ENCODE measurements at regions not wholly inside any gene's neighbourhood (a gene's known extent, or its start where the extent isn't known, plus 50 kb on each side); places are given as distances from the start of the nearest gene placed in this dataset.
A peak's percentile ranks its signal among the peaks of the same experiment; 100 is the strongest.

DNA sequence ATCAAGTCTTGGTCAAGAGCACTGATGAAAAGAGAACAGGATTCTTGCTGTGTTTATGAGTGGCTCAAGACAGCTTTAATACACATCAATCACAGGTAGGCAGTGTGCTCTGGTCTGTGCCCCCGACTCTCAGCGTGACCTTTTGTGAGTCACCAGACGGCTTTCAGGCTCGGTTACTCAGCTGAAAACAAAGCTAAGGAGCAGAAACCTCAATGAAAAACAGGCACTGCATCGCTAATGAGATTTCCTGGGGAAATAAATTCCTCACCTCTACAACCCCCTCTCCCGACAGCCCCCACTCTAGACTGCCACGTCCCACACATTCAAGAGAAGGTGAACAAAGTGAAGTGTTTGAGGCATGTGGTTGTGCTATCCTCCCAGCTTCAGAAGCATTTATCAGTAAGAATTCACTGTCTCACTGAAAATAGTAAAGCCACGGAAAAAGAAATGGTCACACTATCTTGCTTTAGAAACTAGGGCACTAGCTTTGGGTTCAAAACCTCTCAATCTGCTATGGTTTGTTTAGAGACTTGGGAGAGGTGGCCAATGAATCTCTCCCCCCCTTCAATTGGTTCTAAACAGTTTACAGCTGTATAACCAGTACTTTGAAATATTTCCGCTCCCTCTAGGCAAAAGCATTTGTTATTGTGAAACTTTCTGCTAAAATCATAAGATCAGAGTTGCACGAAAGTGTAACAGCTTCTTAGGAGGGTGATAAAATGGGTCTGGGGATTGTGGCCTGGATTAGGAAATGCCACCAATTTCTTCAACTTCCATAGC, 199.5 kb upstream of the PMFBP1 start (continued):
- TF ChIP-seq CBX8 (IDR thresholded peaks at IDR 0.05; ENCODE audit: borderline replicate concordance, low read depth, low read length) (no peak), CBX5 (IDR thresholded peaks at IDR 0.05; ENCODE audit: low read depth, low read length) (no peak), ASH2L (IDR thresholded peaks at IDR 0.05; ENCODE audit: low read length) (peak; percentile 49), JUND (IDR thresholded peaks at IDR 0.05; ENCODE audit: low read length) (peak; percentile 82), JUN (IDR thresholded peaks at IDR 0.05; ENCODE audit: low read depth, low read length) (peak; percentile 81), HDAC2 (IDR thresholded peaks at IDR 0.05; ENCODE audit: borderline replicate concordance in 1 of 2, low read depth in 2 of 2, low read length in 2 of 2) (no peak), CTBP2 (IDR thresholded peaks at IDR 0.05; ENCODE audit: borderline replicate concordance, insufficient read depth, insufficient read length, low read length) (no peak)
